Adrenal gland (tissue), 9 donors: ENCODE measurements at regions not wholly inside any gene's neighbourhood (a gene's known extent, or its start where the extent isn't known, plus 50 kb on each side); places are given as distances from the start of the nearest gene placed in this dataset.

Source experiments
- DNase-seq, 7 donors: peaks; one replicate each; pipeline ENCODE4 v3.0.0-alpha.2; 2019 to 2020
- H3K27ac ChIP-seq, 5 donors: fragments of 200-600 bp; sonication (generic) in 4 of 5; 1 replicate in 3 of 5; 2 replicates in 2 of 5; pipeline versions ENCODE4 v1.5.1 to v1.8.0; 2016 to 2020; ENCODE audit warnings: mild to moderate bottlenecking in 1 of 5
- H3K27me3 ChIP-seq: fragments of 200-600 bp; 2 replicates; pipeline ENCODE4 v1.8.0; 2021
- H3K36me3 ChIP-seq, 2 donors: fragments of 200-600 bp; replicated peaks in 1 of 2; 1 replicate in 1 of 2; 2 replicates in 1 of 2; pipeline versions ENCODE4 v1.5.1 to v1.8.0; 2018 to 2022
- H3K4me1 ChIP-seq, 2 donors: fragments of 200-600 bp; replicated peaks in 1 of 2; 1 replicate in 1 of 2; 2 replicates in 1 of 2; pipeline versions ENCODE4 v1.5.1 to v1.8.0; 2018 to 2021
- H3K4me3 ChIP-seq, 4 donors: fragments of 200-600 bp; sonication (generic) in 3 of 4; one replicate each; pipeline ENCODE4 v1.5.1; 2016 to 2018
- H3K9me3 ChIP-seq, 3 donors: fragments of 200-600 bp; sonication (generic) in 1 of 3; replicated peaks in 1 of 3; 1 replicate in 2 of 3; 2 replicates in 1 of 3; pipeline versions ENCODE4 v1.5.1 to v1.8.0; 2016 to 2021
- CTCF ChIP-seq, 6 experiments: fragments of 450-650 bp in 4 of 6; fragments of 200-600 bp in 2 of 6; sonication (generic) in 1 of 6; IDR thresholded peaks; 1 replicate in 5 of 6; 2 replicates in 1 of 6; pipeline versions ENCODE4 v1.5.1 to v1.8.0; 2016 to 2021; ENCODE audit warnings: antibody characterized with exemption in 6 of 6, mild to moderate bottlenecking in 2 of 6, moderate library complexity in 1 of 6
- POLR2A ChIP-seq, 2 donors: fragments of 450-650 bp; IDR thresholded peaks; one replicate each; pipeline ENCODE4 v1.6.1; 2017; ENCODE audit warnings: antibody characterized with exemption in 2 of 2, mild to moderate bottlenecking in 2 of 2, moderate library complexity in 1 of 2
- WGBS, 4 donors: extraction: QIAGEN DNeasy Blood & Tissue Kit in 2 of 4; methylation state at CpG; one replicate each; pipeline versions ENCODE4 v1.1.5 to v1.1.7; 2013 to 2017; 5-methylcytosine and 5-hydroxymethylcytosine counted together
- intact Hi-C, 2 donors: fragments of 100-400 bp; cut with DNase I; formaldehyde crosslinking; loops; one replicate each; pipeline versions ENCODE4 v1.14.1 to v1.15.0; 2022 to 2023
- donor health status: healthy with polysubstance abuse.
- donor health status: Bipolar disorder and iron deficiency.
- donor health status: DM: yes; HTN: yes; CAD: no.
- donor health status: DM: no; HTN: no; CAD: no.
- donor health status: DM: no; HTN: no; CAD: no.

- no peaks in the 10 kb centered on the region for H3K4me1 ChIP-seq
- TF ChIP-seq CTCF (IDR thresholded peaks at IDR 0.05) (no peak), POLR2A (IDR thresholded peaks at IDR 0.05) (no peak)
- H3K27me3 ChIP-seq = no peaks in the 10 kb centered on the region
- intact Hi-C loops = no loop called here
- no peak overlapping the region for H3K4me3 ChIP-seq
- DNase-seq = no peak
- H3K36me3 ChIP-seq = no peaks in the 10 kb centered on the region
- H3K9me3 ChIP-seq = no peaks in the 10 kb centered on the region
- no peak overlapping the region for H3K27ac ChIP-seq
Measured at GRCh38 chr2:82237994-82238662, 1933.6 kb upstream of the LRRTM1 start.

GRCh38 chr2:82234283-82234874, 1929.8 kb upstream of the LRRTM1 start:
- Histone ChIP-seq H3K27me3 (no peaks in the 10 kb centered on the region), H3K36me3 (no peaks in the 10 kb centered on the region), H3K9me3 (no peaks in the 10 kb centered on the region), H3K4me3 (no peak overlapping the region), H3K4me1 (no peaks in the 10 kb centered on the region), H3K27ac (no peak overlapping the region)
- TF ChIP-seq POLR2A (IDR thresholded peaks at IDR 0.05) (no peak), CTCF (IDR thresholded peaks at IDR 0.05) (no peak)
- 62 to 76% (median 67%) methylated on average over 8 of the region's 8 CpGs for WGBS, 4 donors
- intact Hi-C loops = no loop called here
- DNase-seq = no peak

- Histone ChIP-seq H3K4me3 (no peak overlapping the region), H3K4me1 (no peaks in the 10 kb centered on the region), H3K36me3 (no peaks in the 10 kb centered on the region), H3K9me3 (no peaks in the 10 kb centered on the region), H3K27ac (no peak overlapping the region), H3K27me3 (no peaks in the 10 kb centered on the region)
- intact Hi-C loops = no loop called here
- DNase-seq = no peak
- TF ChIP-seq POLR2A (IDR thresholded peaks at IDR 0.05) (no peak), CTCF (IDR thresholded peaks at IDR 0.05) (no peak)
Measured at GRCh38 chr2:82233806-82234205, 1929.3 kb upstream of the LRRTM1 start.

- Histone ChIP-seq H3K36me3 (no peaks in the 10 kb centered on the region), H3K27me3 (no peaks in the 10 kb centered on the region), H3K4me3 (no peak overlapping the region), H3K9me3 (no peaks in the 10 kb centered on the region), H3K27ac (no peak overlapping the region), H3K4me1 (no peaks in the 10 kb centered on the region)
- 44 to 68% (median 57%) methylated on average over 1 of the region's 1 CpG for WGBS, 4 donors
- TF ChIP-seq CTCF (IDR thresholded peaks at IDR 0.05) (no peak), POLR2A (IDR thresholded peaks at IDR 0.05) (no peak)
- intact Hi-C loops = no loop called here
- DNase-seq = no peak
Measured at GRCh38 chr2:82230406-82230805, 1925.9 kb upstream of the LRRTM1 start.
